CD14-positive monocyte (primary cell): ENCODE measurements at regions not wholly inside any gene's neighbourhood (a gene's known extent, or its start where the extent isn't known, plus 50 kb on each side); places are given as distances from the start of the nearest gene placed in this dataset.

ENCODE experiments used
- DNase-seq, 3 donors: peaks; one replicate each; pipeline ENCODE4 v3.0.0-alpha.2; 2011 to 2022
- H2AFZ ChIP-seq: 2 replicates; pipeline ENCODE4 v1.6.0; 2012; ENCODE audit warnings: mild to moderate bottlenecking, low read depth, low read length, inconsistent platforms; ENCODE audit not compliant: insufficient read depth, poor library complexity, severe bottlenecking
- H3K27ac ChIP-seq, 2 donors: 1 replicate in 1 of 2; 2 replicates in 1 of 2; pipeline ENCODE4 v1.5.1; 2012 to 2013; ENCODE audit warnings: low read length in 2 of 2, control low read depth in 1 of 2, inconsistent platforms in 1 of 2, low read depth in 1 of 2, mild to moderate bottlenecking in 1 of 2
- H3K27me3 ChIP-seq, 2 donors: one replicate each; pipeline versions ENCODE4 v1.6.0 to v1.6.1; 2011 to 2013; ENCODE audit warnings: low read length in 2 of 2; ENCODE audit not compliant: control insufficient read depth in 2 of 2, insufficient read depth in 2 of 2
- H3K36me3 ChIP-seq, 2 donors: replicated peaks in 1 of 2; 1 replicate in 1 of 2; 2 replicates in 1 of 2; pipeline versions ENCODE4 v1.5.1 to v1.6.1; 2012 to 2013; ENCODE audit warnings: low read length in 2 of 2, control low read depth in 1 of 2, inconsistent platforms in 1 of 2, mild to moderate bottlenecking in 1 of 2; ENCODE audit not compliant: insufficient read depth in 2 of 2, control insufficient read depth in 1 of 2
- H3K4me1 ChIP-seq, 2 donors: 1 replicate in 1 of 2; 2 replicates in 1 of 2; pipeline versions ENCODE4 v1.5.1 to v1.6.1; 2012 to 2013; ENCODE audit warnings: low read length in 2 of 2, control low read depth in 1 of 2, inconsistent platforms in 1 of 2, mild to moderate bottlenecking in 1 of 2, moderate library complexity in 1 of 2; ENCODE audit not compliant: insufficient read depth in 2 of 2, control insufficient read depth in 1 of 2
- H3K4me2 ChIP-seq: replicated peaks from 2 replicates; pipeline ENCODE3; 2012; ENCODE audit warnings: low read length, moderate library complexity, mild to moderate bottlenecking; ENCODE audit not compliant: poor library complexity, severe bottlenecking; ENCODE audit errors: extremely low read depth
- H3K4me3 ChIP-seq, 3 experiments: fragments of 200-600 bp in 1 of 3; sonication (generic) in 1 of 3; replicated peaks in 1 of 3; 1 replicate in 2 of 3; 2 replicates in 1 of 3; pipeline ENCODE4 v1.5.1; 2011 to 2013; ENCODE audit warnings: low read length in 3 of 3, mild to moderate bottlenecking in 3 of 3, control low read depth in 2 of 3, low read depth in 2 of 3, inconsistent platforms in 1 of 3, moderate library complexity in 1 of 3
- H3K79me2 ChIP-seq: 2 replicates; pipeline ENCODE4 v1.6.0; 2012; ENCODE audit warnings: mild to moderate bottlenecking, control low read depth, inconsistent platforms, low read length, moderate library complexity; ENCODE audit not compliant: insufficient read depth
- H3K9ac ChIP-seq: 2 replicates; pipeline ENCODE4 v1.6.0; 2017; ENCODE audit warnings: low read length, mild to moderate bottlenecking; ENCODE audit not compliant: insufficient read depth, poor library complexity, severe bottlenecking
- H3K9me3 ChIP-seq, 2 donors: replicated peaks in 1 of 2; 1 replicate in 1 of 2; 2 replicates in 1 of 2; pipeline versions ENCODE4 v1.5.1 to v1.6.1; 2012 to 2013; ENCODE audit warnings: low read length in 2 of 2, control low read depth in 1 of 2; ENCODE audit not compliant: control insufficient read depth in 1 of 2, insufficient read depth in 1 of 2
- H4K20me1 ChIP-seq: 2 replicates; pipeline ENCODE4 v1.6.0; 2012; ENCODE audit warnings: mild to moderate bottlenecking, low read length, control low read depth, moderate library complexity; ENCODE audit not compliant: insufficient read depth
- H3K27ac Mint-ChIP-seq, 7 donors: one replicate each; pipeline ENCODE4 v1.8.0; 2020; ENCODE audit warnings: mild to moderate bottlenecking in 7 of 7, mixed read lengths in 7 of 7, moderate library complexity in 6 of 7, inconsistent platforms in 2 of 7
- H3K27me3 Mint-ChIP-seq, 3 donors: one replicate each; pipeline ENCODE4 v1.8.0; 2021 to 2022; ENCODE audit warnings: low read depth in 3 of 3, mild to moderate bottlenecking in 3 of 3, mixed read lengths in 3 of 3, moderate library complexity in 3 of 3, inconsistent platforms in 1 of 3
- H3K36me3 Mint-ChIP-seq, 2 donors: one replicate each; pipeline ENCODE4 v1.8.0; 2020; ENCODE audit warnings: mixed read lengths in 2 of 2, inconsistent platforms in 1 of 2, mild to moderate bottlenecking in 1 of 2
- H3K4me1 Mint-ChIP-seq: one replicate; pipeline ENCODE4 v1.8.0; 2020; ENCODE audit warnings: mild to moderate bottlenecking, mixed read lengths
- H3K4me3 Mint-ChIP-seq, 2 donors: one replicate each; pipeline ENCODE4 v1.8.0; 2020; ENCODE audit warnings: mild to moderate bottlenecking in 2 of 2, mixed read lengths in 2 of 2, moderate library complexity in 1 of 2
- H3K9me3 Mint-ChIP-seq, 7 donors: one replicate each; pipeline ENCODE4 v1.8.0; 2020 to 2022; ENCODE audit warnings: mixed read lengths in 7 of 7, mild to moderate bottlenecking in 6 of 7, moderate library complexity in 6 of 7, inconsistent platforms in 2 of 7
- whole genome bisulfite sequencing: methylation state at CpG from one replicate; pipeline ENCODE4 v1.1.5; 2013; ENCODE audit warnings: missing lambda C conversion rate; ENCODE audit not compliant: insufficient coverage; 5-methylcytosine and 5-hydroxymethylcytosine counted together
- intact Hi-C, 2 donors: fragments of 100-400 bp; cut with micrococcal nuclease; formaldehyde crosslinking; loops; one replicate each; pipeline versions ENCODE4 v1.15.0 to v1.15.1; 2023
- TF ChIP-seq, protein P1 (sequence below): fragments of 200-600 bp; IDR thresholded peaks from one replicate; pipeline ENCODE4 v1.8.0; 2022; ENCODE audit warnings: antibody characterized with exemption, mild to moderate bottlenecking

DNA sequence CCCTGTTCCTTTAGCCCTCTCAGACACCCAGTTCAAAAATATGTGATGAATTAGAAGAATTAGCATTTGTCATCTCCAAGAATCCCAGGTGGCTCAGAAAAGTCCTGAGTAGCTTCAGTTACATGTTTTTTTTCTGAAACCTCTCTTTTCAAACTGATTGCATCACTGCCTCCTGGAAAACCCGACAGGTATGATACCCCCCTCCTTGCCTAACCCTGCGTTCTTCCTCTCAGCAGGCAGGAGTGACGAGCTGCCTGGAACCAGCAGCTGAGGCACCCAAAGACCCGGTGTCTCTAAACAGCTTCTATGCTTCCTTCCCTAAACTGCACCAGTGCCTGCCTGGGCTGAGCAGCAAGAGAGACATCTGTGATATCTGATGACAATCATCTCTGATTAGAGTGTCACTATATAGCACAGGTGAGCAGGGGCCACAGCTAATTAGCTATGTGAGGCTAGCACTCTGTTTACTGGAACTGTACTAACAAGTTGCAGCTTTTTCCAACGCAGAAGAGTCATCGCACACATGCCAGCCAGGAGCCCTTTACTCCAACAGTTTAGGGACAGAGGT lies 376.4 kb upstream of the ATP5MC3 start:
- no peak for DNase-seq
- Histone ChIP-seq H3K27me3 (no peaks in the 10 kb centered on the region), H3K79me2 (no peaks in the 10 kb centered on the region), H2AFZ (peak overlapping the region; percentile 6), H4K20me1 (no peaks in the 10 kb centered on the region), H3K4me2 (no peak overlapping the region), H3K9ac (no peak overlapping the region), H3K27ac (no peak overlapping the region), H3K4me3 (no peak overlapping the region), H3K36me3 (no peaks in the 10 kb centered on the region), H3K9me3 (no peaks in the 10 kb centered on the region), H3K4me1 (peaks cover 2 to 4% of the 10 kb centered on the region in 2 donors)
- Mint-ChIP-seq H3K27ac (peak overlapping the region in 1 of 7 donors; percentile 8), H3K9me3 (no peaks in the 10 kb centered on the region), H3K4me1 (peaks cover 7% of the 10 kb centered on the region), H3K27me3 (peaks cover 0 to 4% (median 1%) of the 10 kb centered on the region in 3 donors), H3K36me3 (no peaks in the 10 kb centered on the region), H3K4me3 (no peak overlapping the region)
- intact Hi-C loops, result no loop called here
- 13% methylated on average over 3 of the region's 6 CpGs for WGBS
- TF ChIP-seq, protein P1, sequence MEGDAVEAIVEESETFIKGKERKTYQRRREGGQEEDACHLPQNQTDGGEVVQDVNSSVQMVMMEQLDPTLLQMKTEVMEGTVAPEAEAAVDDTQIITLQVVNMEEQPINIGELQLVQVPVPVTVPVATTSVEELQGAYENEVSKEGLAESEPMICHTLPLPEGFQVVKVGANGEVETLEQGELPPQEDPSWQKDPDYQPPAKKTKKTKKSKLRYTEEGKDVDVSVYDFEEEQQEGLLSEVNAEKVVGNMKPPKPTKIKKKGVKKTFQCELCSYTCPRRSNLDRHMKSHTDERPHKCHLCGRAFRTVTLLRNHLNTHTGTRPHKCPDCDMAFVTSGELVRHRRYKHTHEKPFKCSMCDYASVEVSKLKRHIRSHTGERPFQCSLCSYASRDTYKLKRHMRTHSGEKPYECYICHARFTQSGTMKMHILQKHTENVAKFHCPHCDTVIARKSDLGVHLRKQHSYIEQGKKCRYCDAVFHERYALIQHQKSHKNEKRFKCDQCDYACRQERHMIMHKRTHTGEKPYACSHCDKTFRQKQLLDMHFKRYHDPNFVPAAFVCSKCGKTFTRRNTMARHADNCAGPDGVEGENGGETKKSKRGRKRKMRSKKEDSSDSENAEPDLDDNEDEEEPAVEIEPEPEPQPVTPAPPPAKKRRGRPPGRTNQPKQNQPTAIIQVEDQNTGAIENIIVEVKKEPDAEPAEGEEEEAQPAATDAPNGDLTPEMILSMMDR, result no peak

DNA sequence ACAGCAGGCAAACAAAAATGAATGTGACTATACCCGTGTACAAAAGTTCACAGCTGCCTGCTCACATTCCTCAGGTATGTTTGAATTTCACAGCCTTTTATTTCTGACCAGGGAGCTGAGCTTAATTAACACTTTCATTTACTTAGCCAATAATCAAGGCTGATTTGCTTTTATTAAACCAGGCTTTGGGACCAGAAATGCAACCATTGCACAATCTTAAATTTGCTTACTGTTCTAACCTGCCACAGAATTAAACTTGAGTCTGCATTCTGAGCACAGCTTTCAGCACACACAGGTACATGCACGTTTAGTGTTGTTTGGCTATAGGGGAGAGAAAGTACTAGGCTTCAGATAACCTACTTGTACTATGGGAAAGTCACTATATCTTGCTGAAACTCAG lies 372.4 kb upstream of the ATP5MC3 start:
- no peak overlapping the region for H2AFZ ChIP-seq
- H3K4me3 Mint-ChIP-seq, result no peak overlapping the region
- intact Hi-C loops, result no loop called here
- H3K27me3 Mint-ChIP-seq, result peaks cover 0 to 4% (median 1%) of the 10 kb centered on the region in 3 donors
- TF ChIP-seq, protein P1, result no peak
- H3K4me2 ChIP-seq, result no peak overlapping the region
- H3K9me3 Mint-ChIP-seq, result peaks cover 0 to 2% (median 0%) of the 10 kb centered on the region in 7 donors
- H3K27me3 ChIP-seq, result no peaks in the 10 kb centered on the region
- no peak overlapping the region for H3K4me3 ChIP-seq
- no CpG with 5 or more reads among the region's 2 CpGs for WGBS
- H3K4me1 ChIP-seq, result peaks cover 6 to 7% of the 10 kb centered on the region in 2 donors
- no peak overlapping the region for H3K27ac ChIP-seq
- no peaks in the 10 kb centered on the region for H3K79me2 ChIP-seq
- no peaks in the 10 kb centered on the region for H3K36me3 Mint-ChIP-seq
- no peak overlapping the region for H3K27ac Mint-ChIP-seq
- H4K20me1 ChIP-seq, result no peaks in the 10 kb centered on the region
- no peak overlapping the region for H3K9ac ChIP-seq
- H3K36me3 ChIP-seq, result no peaks in the 10 kb centered on the region
- DNase-seq, result no peak
- peaks cover 14% of the 10 kb centered on the region for H3K4me1 Mint-ChIP-seq
- no peaks in the 10 kb centered on the region for H3K9me3 ChIP-seq
